LoVo (cell line): ENCODE measurements at regions not wholly inside any gene's neighbourhood (a gene's known extent, or its start where the extent isn't known, plus 50 kb on each side); places are given as distances from the start of the nearest gene placed in this dataset.

Experiments
- DNase-seq: peaks from one replicate; pipeline ENCODE4 v3.0.0-alpha.2; 2016; ENCODE audit warnings: low spot score

GRCh38 chr7:117973975-117974374 is 100.7 kb upstream of the CTTNBP2 start:
- DNase-seq = no peak

GRCh38 chr7:117974891-117975290 is 101.7 kb upstream of the CTTNBP2 start:
- no peak for DNase-seq

GRCh38 chr7:117975476-117975875 is 102.2 kb upstream of the CTTNBP2 start:
- DNase-seq = no peak

- DNase-seq = no peak
These were observed 106.8 kb upstream of the CTTNBP2 start for GRCh38 chr7:117979954-117980497.

GRCh38 chr7:117982071-117983055 is 109.1 kb upstream of the CTTNBP2 start:
- DNase-seq = no peak

- DNase-seq = no peak
These were observed 113.5 kb upstream of the CTTNBP2 start for GRCh38 chr7:117986645-117987269.

GRCh38 chr7:117990834-117991233 is 117.6 kb upstream of the CTTNBP2 start:
- no peak for DNase-seq

- DNase-seq = no peak
These were observed 119.6 kb upstream of the CTTNBP2 start for GRCh38 chr7:117992635-117993376.

GRCh38 chr7:117993377-117994003 is 120.2 kb upstream of the CTTNBP2 start:
- peak; percentile 60 for DNase-seq

GRCh38 chr7:117995850-117996650 is 122.8 kb upstream of the CTTNBP2 start:
- DNase-seq = no peak

- peak; percentile 9 for DNase-seq
These were observed 124.9 kb upstream of the CTTNBP2 start for GRCh38 chr7:117997862-117998825.

- no peak for DNase-seq
These were observed 127.4 kb upstream of the CTTNBP2 start for GRCh38 chr7:118000480-118001202.

- DNase-seq = no peak
These were observed 130.2 kb upstream of the CTTNBP2 start for GRCh38 chr7:118003476-118003875.

GRCh38 chr7:118005026-118005425 is 131.8 kb upstream of the CTTNBP2 start:
- no peak for DNase-seq

- DNase-seq = no peak
These were observed 133.7 kb upstream of the CTTNBP2 start for GRCh38 chr7:118006979-118007378.

- no peak for DNase-seq
These were observed 136.2 kb upstream of the CTTNBP2 start for GRCh38 chr7:118009419-118009818.

- DNase-seq = no peak
These were observed 138.4 kb upstream of the CTTNBP2 start for GRCh38 chr7:118011652-118012051.

- DNase-seq = no peak
These were observed 140.2 kb upstream of the CTTNBP2 start for GRCh38 chr7:118013252-118014010.
